ENCODE measurements at regions not wholly inside any gene's neighbourhood (a gene's known extent, or its start where the extent isn't known, plus 50 kb on each side); places are given as distances from the start of the nearest gene placed in this dataset.

DNA sequence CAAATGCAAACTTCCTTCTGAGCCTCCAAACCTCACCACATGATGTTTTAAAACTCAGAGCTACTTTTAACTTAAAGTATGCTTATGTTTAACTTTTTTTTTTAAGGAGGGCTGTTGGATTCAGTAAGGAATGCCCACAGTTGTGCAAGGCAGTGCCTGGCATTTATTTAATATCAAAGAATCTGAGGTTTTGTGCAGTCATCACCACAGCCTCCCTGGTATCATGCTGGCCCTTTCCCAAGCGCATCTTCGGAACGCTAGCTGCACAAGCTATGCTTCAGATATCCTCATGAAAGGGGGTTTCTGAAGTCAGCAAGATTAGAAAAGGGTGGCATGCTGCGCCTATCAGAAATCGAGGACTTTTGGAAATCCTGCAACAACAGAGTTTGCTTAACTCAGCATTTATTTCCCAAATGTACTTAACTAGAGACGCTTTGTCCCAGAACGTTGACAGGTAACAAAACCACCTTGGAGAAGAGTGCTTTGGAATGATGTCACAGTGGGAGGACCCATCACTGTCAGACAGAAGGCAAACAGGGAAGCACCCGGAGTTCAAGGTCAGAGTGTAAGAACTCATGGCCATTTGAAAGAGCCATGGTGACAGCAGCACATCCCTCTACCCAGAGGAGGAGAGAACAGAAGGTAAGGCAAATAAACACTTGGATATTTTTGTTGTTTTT, 120.2 kb upstream of the IGF1R start:
- TF ChIP-seq ZFX (IDR thresholded peaks at IDR 0.05): no peak
- TF ChIP-seq, protein P1, sequence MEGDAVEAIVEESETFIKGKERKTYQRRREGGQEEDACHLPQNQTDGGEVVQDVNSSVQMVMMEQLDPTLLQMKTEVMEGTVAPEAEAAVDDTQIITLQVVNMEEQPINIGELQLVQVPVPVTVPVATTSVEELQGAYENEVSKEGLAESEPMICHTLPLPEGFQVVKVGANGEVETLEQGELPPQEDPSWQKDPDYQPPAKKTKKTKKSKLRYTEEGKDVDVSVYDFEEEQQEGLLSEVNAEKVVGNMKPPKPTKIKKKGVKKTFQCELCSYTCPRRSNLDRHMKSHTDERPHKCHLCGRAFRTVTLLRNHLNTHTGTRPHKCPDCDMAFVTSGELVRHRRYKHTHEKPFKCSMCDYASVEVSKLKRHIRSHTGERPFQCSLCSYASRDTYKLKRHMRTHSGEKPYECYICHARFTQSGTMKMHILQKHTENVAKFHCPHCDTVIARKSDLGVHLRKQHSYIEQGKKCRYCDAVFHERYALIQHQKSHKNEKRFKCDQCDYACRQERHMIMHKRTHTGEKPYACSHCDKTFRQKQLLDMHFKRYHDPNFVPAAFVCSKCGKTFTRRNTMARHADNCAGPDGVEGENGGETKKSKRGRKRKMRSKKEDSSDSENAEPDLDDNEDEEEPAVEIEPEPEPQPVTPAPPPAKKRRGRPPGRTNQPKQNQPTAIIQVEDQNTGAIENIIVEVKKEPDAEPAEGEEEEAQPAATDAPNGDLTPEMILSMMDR (conservative IDR thresholded peaks at IDR 0.05): no peak

DNA sequence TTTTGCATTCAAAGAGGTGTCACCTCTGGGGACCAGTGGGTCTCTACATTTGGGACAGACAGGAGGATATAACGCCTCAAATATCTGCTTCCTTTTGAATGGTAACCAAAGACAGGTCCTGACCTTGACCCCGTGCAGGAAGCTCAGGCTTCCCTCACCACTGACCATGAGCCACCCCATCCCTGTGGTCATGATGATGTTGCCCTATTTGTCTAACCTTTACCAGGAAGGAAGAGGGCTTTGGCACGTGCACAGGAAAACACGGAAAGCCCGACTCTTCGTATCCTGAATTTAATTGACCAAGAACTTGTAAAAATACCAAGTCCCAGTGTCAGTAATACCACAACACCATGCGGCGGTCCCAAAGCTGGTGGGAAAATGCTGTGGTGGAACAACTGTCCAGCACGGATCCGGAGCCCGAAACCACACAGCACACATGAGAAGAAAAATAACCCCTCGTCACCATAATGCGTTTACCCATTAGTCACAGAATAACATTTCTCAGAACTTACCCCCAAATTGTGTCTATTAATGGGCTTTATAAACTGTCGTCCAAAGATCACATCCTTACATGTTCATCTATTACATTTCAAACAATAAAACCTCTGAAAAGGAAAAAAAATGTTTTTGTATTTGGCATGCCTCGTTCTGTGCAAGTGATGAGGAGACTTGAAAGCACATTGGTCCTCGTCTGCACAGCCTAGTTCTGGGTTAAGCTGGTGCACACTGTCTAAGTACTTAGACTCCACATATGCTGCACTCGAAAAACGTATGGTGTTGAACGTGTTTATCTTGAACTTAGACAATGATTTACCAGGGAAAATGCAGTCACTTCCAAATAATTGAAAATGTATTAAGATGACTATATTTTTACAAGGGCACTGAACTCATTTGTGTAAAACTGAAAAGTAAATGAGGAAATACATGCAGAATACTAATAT, 118.9 kb upstream of the IGF1R start:
- TF ChIP-seq, protein P1 (conservative IDR thresholded peaks at IDR 0.05): no peak
- no peak for TF ChIP-seq ZFX (IDR thresholded peaks at IDR 0.05)
- no peak overlapping the region; the same call in 1 of the 2 replicates for H3K27ac ChIP-seq

More for the DNA sequence above, 120.2 kb upstream of the IGF1R start:
- peak overlapping the region; percentile 3; the same call in 1 of the 2 replicates for H3K27ac ChIP-seq

DNA sequence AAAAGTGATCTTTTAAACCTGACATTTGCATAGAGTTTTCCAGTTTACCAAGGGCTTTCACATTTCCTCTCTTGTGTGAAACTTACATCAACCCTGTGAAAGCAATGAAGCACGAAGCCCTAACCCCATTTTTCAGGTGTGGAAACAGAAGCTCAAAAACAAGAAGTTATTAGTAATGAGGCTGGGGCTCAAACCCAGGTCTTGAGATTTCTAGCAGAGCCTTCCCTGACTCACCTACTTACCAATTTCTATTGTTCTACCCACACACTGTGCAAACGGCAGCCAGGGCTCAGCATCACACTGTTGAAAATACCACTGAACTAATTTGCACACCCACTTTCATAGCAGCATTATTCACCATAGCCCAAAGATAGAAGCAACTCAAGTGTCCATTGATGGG, 117.8 kb upstream of the IGF1R start:
- TF ChIP-seq, protein P1 (conservative IDR thresholded peaks at IDR 0.05): no peak
- no peak for TF ChIP-seq ZFX (IDR thresholded peaks at IDR 0.05)
- no peak overlapping the region for H3K27ac ChIP-seq

DNA sequence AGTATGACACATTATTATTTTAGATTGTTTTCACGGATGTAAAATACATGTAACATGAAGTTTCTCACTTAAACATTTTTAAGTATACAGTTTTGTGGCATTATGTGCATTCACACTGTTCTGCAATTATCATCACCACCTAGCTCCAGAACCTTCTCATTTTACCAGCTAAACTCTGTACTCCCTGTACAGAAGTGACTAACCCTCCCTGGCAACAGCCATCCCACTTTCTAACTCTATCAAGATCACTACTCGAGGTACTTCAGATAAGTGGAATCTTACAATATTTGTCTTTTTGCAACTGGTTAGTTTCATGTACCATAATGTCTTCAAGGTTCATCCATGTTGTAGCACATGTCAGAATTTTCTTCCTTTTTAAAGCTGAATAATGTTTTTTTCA, 116.3 kb upstream of the IGF1R start:
- TF ChIP-seq, protein P1 (conservative IDR thresholded peaks at IDR 0.05): no peak
- TF ChIP-seq ZFX (IDR thresholded peaks at IDR 0.05): no peak
- no peak overlapping the region for H3K27ac ChIP-seq

DNA sequence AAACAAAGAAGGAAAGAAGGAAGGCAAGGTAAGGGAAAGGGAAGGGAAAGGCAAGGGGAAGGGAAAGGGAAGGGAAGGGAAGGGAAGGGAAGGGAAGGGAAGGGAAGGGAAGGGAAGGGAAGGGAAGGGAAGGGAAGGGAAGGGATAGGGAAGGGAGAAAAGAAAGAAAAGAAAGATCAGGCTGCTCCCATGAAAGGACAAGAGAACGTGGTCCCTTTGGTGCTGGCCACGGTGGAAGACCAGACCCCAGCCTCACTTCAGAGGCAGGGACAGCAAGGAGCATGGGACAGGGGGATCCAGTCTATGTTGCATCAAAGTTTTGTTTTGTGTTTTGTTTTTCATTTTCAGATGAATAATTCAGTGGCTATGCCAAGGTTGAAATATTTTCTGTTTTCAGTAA, 111.4 kb upstream of the IGF1R start:
- H3K27ac ChIP-seq: no peak overlapping the region
- no peak for TF ChIP-seq ZFX (IDR thresholded peaks at IDR 0.05)
- TF ChIP-seq, protein P1 (conservative IDR thresholded peaks at IDR 0.05): no peak

DNA sequence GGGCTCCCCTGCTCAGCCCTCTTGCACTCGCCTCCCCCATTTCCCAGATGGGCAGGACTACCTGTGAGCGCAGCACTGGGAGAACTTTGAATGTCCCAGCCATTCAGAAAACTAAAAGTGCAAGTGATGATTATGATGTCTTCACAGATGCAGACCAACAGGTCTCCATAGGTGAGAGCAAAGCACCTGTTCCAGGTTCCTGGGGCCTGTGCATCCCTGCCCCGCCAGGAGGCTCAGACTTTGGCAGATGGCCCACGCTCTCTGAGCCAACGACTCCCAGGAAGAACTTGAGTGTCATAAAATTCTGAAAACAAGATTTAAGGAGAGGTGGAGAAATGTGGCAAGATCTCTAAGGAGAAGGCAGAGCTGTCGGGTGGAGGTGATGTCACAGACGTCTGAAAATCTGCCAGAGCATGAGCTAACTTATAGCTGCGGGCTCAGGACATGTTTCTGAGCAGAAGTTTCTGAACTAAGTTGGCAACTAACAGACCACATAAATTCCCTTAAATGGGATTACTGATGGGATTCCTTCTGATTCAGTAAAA, 110.8 kb upstream of the IGF1R start:
- TF ChIP-seq, protein P1 (conservative IDR thresholded peaks at IDR 0.05): peak; percentile 16; the same call in 1 of the 2 replicates
- TF ChIP-seq ZFX (IDR thresholded peaks at IDR 0.05): no peak

DNA sequence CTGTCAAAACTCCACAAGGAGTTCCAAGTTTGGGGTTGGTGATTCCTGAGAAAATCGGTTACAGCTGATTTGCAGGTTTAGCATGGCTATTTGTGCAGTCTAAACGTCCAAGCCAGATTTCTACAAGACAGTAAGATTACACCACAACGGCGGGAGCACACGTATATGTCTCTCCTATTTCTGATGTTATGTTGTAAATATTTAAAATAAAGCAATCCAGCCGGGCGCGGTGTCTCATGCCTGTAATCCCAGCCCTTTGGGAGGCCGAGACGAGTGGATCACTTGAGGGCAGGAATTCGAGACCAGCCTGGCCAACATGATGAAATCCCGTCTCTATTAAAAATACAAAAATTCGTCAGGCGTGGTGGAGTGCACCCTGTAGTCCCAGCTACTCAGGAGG, 106.8 kb upstream of the IGF1R start:
- H3K27ac ChIP-seq: no peak overlapping the region
- TF ChIP-seq, protein P1 (conservative IDR thresholded peaks at IDR 0.05): no peak
- no peak for TF ChIP-seq ZFX (IDR thresholded peaks at IDR 0.05)

More for the DNA sequence above, 110.8 kb upstream of the IGF1R start:
- H3K27ac ChIP-seq: no peak overlapping the region
